Activated B cell treated with CpG ODN at 0.5 μM for 24 hours (primary cell): ENCODE measurements at regions not wholly inside any gene's neighbourhood (a gene's known extent, or its start where the extent isn't known, plus 50 kb on each side); places are given as distances from the start of the nearest gene placed in this dataset.

Source experiments
- ATAC-seq: fragments of 200-7000 bp; cut with Tn5 transposase; one replicate; pipeline ENCODE4 v1.10.0; 2021; ENCODE audit warnings: low read depth, mild to moderate bottlenecking, moderate library complexity
- CTCF ChIA-PET: fragments of 350-600 bp; sonication (Branson Sonifier 250); formaldehyde crosslinking; loops from one replicate; lab custom pipeline; 2021; ENCODE audit warnings: antibody characterized with exemption; lab: Charles Lee
- POLR2A ChIA-PET: fragments of 350-600 bp; sonication (Branson Sonifier 250); formaldehyde crosslinking; loops from one replicate; lab custom pipeline; 2021; ENCODE audit warnings: antibody characterized with exemption; lab: Charles Lee
- DNase-seq: peaks from one replicate; pipeline ENCODE4 v3.0.0; 2022
- H3K27ac Mint-ChIP-seq: one replicate; pipeline ENCODE4 v1.8.0; 2020; ENCODE audit warnings: mixed read lengths
- H3K27me3 Mint-ChIP-seq: one replicate; pipeline ENCODE4 v1.8.0; 2021; ENCODE audit warnings: mixed read lengths
- H3K36me3 Mint-ChIP-seq: one replicate; pipeline ENCODE4 v1.8.0; 2021; ENCODE audit warnings: low read depth, mixed read lengths
- H3K4me1 Mint-ChIP-seq: one replicate; pipeline ENCODE4 v1.8.0; 2021; ENCODE audit warnings: mixed read lengths
- H3K4me3 Mint-ChIP-seq: one replicate; pipeline ENCODE4 v1.8.0; 2020; ENCODE audit warnings: mild to moderate bottlenecking, mixed read lengths
- H3K9me3 Mint-ChIP-seq: one replicate; pipeline ENCODE4 v1.8.0; 2020; ENCODE audit warnings: mixed read lengths
- CTCF ChIP-seq: fragments of 200-600 bp; IDR thresholded peaks from one replicate; pipeline ENCODE4 v1.8.0; 2022; ENCODE audit warnings: antibody characterized with exemption, mild to moderate bottlenecking
- intact Hi-C: fragments of 100-400 bp; cut with micrococcal nuclease; formaldehyde crosslinking; loops from one replicate; pipeline ENCODE4 v1.15.1; 2024

GRCh38 chr6:127030111-127030510 lies 88.4 kb upstream of the RSPO3 start:
- Mint-ChIP-seq H3K4me3 (no peak overlapping the region), H3K27me3 (no peaks in the 10 kb centered on the region), H3K27ac (no peak overlapping the region), H3K4me1 (no peaks in the 10 kb centered on the region), H3K36me3 (no peaks in the 10 kb centered on the region), H3K9me3 (no peaks in the 10 kb centered on the region)
- no peak for ATAC-seq
- CTCF ChIA-PET: no interaction called here
- TF ChIP-seq CTCF: no peak
- DNase-seq: no peak
- POLR2A ChIA-PET: no interaction called here
- intact Hi-C loops: no loop called here

GRCh38 chr6:127030836-127031235 lies 87.6 kb upstream of the RSPO3 start:
- H3K4me3 Mint-ChIP-seq: no peak overlapping the region
- DNase-seq: no peak
- H3K36me3 Mint-ChIP-seq: no peaks in the 10 kb centered on the region

DNA sequence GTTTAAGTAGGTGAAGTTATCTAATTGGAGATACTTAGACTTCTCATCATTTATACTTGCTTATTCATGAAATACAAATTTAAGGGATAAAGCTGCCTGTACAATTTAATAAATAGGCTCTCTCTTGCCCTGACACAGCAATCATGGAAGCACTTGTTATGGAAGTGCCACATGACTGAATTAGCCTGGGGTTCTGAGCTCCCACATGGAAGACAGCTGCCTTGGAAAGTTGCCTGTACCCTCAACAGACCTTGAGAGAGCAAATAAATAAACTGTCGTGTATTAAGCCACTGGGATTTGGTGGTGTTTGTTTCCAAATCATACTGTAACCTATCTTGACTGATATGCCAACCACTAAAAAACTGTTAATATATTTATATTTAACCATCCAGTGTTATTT lies 87.0 kb upstream of the RSPO3 start:
- no peak overlapping the region for H3K4me3 Mint-ChIP-seq
- no peaks in the 10 kb centered on the region for H3K4me1 Mint-ChIP-seq
- ChIA-PET POLR2A (no interaction called here), CTCF (no interaction called here)
- H3K9me3 Mint-ChIP-seq: no peaks in the 10 kb centered on the region
- no peak overlapping the region for H3K27ac Mint-ChIP-seq
- DNase-seq: no peak
- no peak for TF ChIP-seq CTCF
- intact Hi-C loops: no loop called here
- no peak for ATAC-seq
- no peaks in the 10 kb centered on the region for H3K36me3 Mint-ChIP-seq
- H3K27me3 Mint-ChIP-seq: no peaks in the 10 kb centered on the region

More at GRCh38 chr6:127030836-127031235, 87.6 kb upstream of the RSPO3 start:
- no peak for ATAC-seq
- POLR2A ChIA-PET: no interaction called here
- Mint-ChIP-seq H3K27ac (no peak overlapping the region), H3K9me3 (no peaks in the 10 kb centered on the region), H3K27me3 (no peaks in the 10 kb centered on the region), H3K4me1 (no peaks in the 10 kb centered on the region)
- CTCF ChIA-PET: no interaction called here
- intact Hi-C loops: no loop called here
- no peak for TF ChIP-seq CTCF

- Mint-ChIP-seq H3K27ac (no peak overlapping the region), H3K4me3 (no peak overlapping the region), H3K4me1 (no peaks in the 10 kb centered on the region), H3K36me3 (no peaks in the 10 kb centered on the region), H3K9me3 (no peaks in the 10 kb centered on the region), H3K27me3 (no peaks in the 10 kb centered on the region)
- no peak for DNase-seq
- no peak for ATAC-seq
- POLR2A ChIA-PET: no interaction called here
- no peak for TF ChIP-seq CTCF
- intact Hi-C loops: no loop called here
- CTCF ChIA-PET: no interaction called here
Measured at GRCh38 chr6:127032971-127033370, 85.5 kb upstream of the RSPO3 start.

- H3K4me1 Mint-ChIP-seq: no peaks in the 10 kb centered on the region
- CTCF ChIA-PET: no interaction called here
- TF ChIP-seq CTCF: no peak
- H3K9me3 Mint-ChIP-seq: peaks cover 13% of the 10 kb centered on the region
- H3K36me3 Mint-ChIP-seq: no peaks in the 10 kb centered on the region
- H3K27ac Mint-ChIP-seq: no peak overlapping the region
- no peak overlapping the region for H3K4me3 Mint-ChIP-seq
- POLR2A ChIA-PET: no interaction called here
- intact Hi-C loops: no loop called here
- no peaks in the 10 kb centered on the region for H3K27me3 Mint-ChIP-seq
- DNase-seq (no peak), ATAC-seq (no peak)
Measured at GRCh38 chr6:127051571-127052260, 66.8 kb upstream of the RSPO3 start.
